Upper lobe of left lung (tissue), 4 donors: ENCODE measurements at regions not wholly inside any gene's neighbourhood (a gene's known extent, or its start where the extent isn't known, plus 50 kb on each side); places are given as distances from the start of the nearest gene placed in this dataset.

Source experiments
- EP300 ChIP-seq, 4 donors: sonication (generic); formaldehyde crosslinking; IDR thresholded peaks; one replicate each; pipeline ENCODE4 v1.5.1; 2017; ENCODE audit warnings: antibody characterized with exemption in 4 of 4, control low read depth in 2 of 4
- POLR2AphosphoS5 ChIP-seq, 2 donors: sonication (generic); formaldehyde crosslinking; IDR thresholded peaks; one replicate each; pipeline ENCODE4 v1.5.1; 2017; ENCODE audit warnings: antibody characterized with exemption in 2 of 2

- TF ChIP-seq EP300 (IDR thresholded peaks at IDR 0.05) = no peak
- TF ChIP-seq POLR2AphosphoS5 (IDR thresholded peaks at IDR 0.05) = no peak
Measured at GRCh38 chr2:18208956-18209355, 330.5 kb downstream of the KCNS3 start.
